Calu3 (cell line): ENCODE measurements at regions not wholly inside any gene's neighbourhood (a gene's known extent, or its start where the extent isn't known, plus 50 kb on each side); places are given as distances from the start of the nearest gene placed in this dataset.

Experiments
- BruUV-seq: library from RNA; stranded (reverse); fragments of 400-500 nt; replicated peaks from 2 replicates; lab custom pipeline; 2021; lab: Mats Ljungman, UMichigan
- CTCF ChIA-PET: fragments of 300-600 bp; sonication (Branson Sonifier 250); formaldehyde crosslinking; loops from one replicate; lab custom pipeline; 2022; ENCODE audit warnings: antibody characterized with exemption; lab: Charles Lee
- DNase-seq: peaks from one replicate; pipeline ENCODE4 v3.0.0; 2022
- H3K27ac Mint-ChIP-seq: one replicate; pipeline ENCODE4 v1.8.0; 2022; ENCODE audit warnings: mixed read lengths; ENCODE audit not compliant: unreplicated experiment
- H3K27me3 Mint-ChIP-seq: one replicate; pipeline ENCODE4 v1.8.0; 2022; ENCODE audit warnings: mixed read lengths; ENCODE audit not compliant: unreplicated experiment
- H3K36me3 Mint-ChIP-seq: one replicate; pipeline ENCODE4 v1.8.0; 2022; ENCODE audit warnings: mild to moderate bottlenecking, moderate library complexity, mixed read lengths; ENCODE audit not compliant: insufficient read depth, unreplicated experiment
- H3K4me1 Mint-ChIP-seq: one replicate; pipeline ENCODE4 v1.8.0; 2022; ENCODE audit warnings: mild to moderate bottlenecking, low read depth, mixed read lengths; ENCODE audit not compliant: unreplicated experiment
- H3K4me3 Mint-ChIP-seq: one replicate; pipeline ENCODE4 v1.8.0; 2022; ENCODE audit warnings: mild to moderate bottlenecking, low read depth, moderate library complexity, mixed read lengths; ENCODE audit not compliant: unreplicated experiment
- H3K9me3 Mint-ChIP-seq: one replicate; pipeline ENCODE4 v1.8.0; 2022; ENCODE audit warnings: low read depth, mixed read lengths; ENCODE audit not compliant: unreplicated experiment
- intact Hi-C: fragments of 100-400 bp; cut with micrococcal nuclease; formaldehyde crosslinking; loops from one replicate; pipeline ENCODE4 v1.10.0; 2022; ENCODE audit not compliant: unreplicated experiment
- TF ChIP-seq, protein P1 (sequence below): fragments of 200-600 bp; IDR thresholded peaks from one replicate; pipeline ENCODE4 v1.8.0; 2022; ENCODE audit warnings: antibody characterized with exemption; ENCODE audit not compliant: unreplicated experiment

DNA sequence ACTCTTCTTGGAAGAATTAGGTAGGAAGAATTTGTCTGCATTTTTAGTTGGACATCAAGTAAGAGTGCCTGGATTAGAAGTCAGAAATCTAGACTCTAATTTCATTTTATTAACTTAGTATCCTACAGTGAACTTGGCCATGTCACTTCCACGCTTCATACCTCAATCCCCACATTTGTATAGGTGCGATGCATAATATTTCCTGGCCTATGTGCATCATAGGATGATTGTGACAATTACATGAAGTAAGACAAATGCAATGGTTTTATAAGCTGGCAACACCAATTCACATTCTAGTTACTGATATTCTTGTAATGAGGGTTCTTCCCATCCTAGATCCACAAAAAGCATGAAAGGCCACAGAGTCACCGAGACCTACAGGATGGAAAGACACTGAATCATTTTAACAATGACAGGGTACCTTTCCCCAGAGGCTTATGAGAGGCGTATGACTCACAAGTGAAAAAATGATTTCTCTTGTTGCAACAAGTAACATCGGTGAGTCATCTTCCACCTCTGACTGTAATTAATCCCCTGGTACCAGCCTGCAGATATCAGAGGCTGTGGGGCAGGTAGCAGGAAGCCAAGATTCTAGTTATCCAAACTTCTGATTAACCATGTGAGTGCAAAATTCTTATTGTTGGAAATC, 56.0 kb upstream of the OR5AK2 start:
- Mint-ChIP-seq H3K27ac (peak overlapping the region; percentile 96), H3K9me3 (peaks cover 9% of the 10 kb centered on the region), H3K4me3 (peak overlapping the region; percentile 27), H3K27me3 (no peaks in the 10 kb centered on the region), H3K36me3 (peaks cover 4% of the 10 kb centered on the region), H3K4me1 (peaks cover 73% of the 10 kb centered on the region)
- CTCF ChIA-PET, result no interaction called here
- TF ChIP-seq, protein P1, sequence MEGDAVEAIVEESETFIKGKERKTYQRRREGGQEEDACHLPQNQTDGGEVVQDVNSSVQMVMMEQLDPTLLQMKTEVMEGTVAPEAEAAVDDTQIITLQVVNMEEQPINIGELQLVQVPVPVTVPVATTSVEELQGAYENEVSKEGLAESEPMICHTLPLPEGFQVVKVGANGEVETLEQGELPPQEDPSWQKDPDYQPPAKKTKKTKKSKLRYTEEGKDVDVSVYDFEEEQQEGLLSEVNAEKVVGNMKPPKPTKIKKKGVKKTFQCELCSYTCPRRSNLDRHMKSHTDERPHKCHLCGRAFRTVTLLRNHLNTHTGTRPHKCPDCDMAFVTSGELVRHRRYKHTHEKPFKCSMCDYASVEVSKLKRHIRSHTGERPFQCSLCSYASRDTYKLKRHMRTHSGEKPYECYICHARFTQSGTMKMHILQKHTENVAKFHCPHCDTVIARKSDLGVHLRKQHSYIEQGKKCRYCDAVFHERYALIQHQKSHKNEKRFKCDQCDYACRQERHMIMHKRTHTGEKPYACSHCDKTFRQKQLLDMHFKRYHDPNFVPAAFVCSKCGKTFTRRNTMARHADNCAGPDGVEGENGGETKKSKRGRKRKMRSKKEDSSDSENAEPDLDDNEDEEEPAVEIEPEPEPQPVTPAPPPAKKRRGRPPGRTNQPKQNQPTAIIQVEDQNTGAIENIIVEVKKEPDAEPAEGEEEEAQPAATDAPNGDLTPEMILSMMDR, result no peak
- peak; percentile 60 for DNase-seq
- no TSS peak for BruUV-seq
- intact Hi-C loops, result loop anchor here (2.0 to 10.0 kb wide), 5 partner anchors 22 to 308 kb away; no protein-coding TSS in a partner anchor

DNA sequence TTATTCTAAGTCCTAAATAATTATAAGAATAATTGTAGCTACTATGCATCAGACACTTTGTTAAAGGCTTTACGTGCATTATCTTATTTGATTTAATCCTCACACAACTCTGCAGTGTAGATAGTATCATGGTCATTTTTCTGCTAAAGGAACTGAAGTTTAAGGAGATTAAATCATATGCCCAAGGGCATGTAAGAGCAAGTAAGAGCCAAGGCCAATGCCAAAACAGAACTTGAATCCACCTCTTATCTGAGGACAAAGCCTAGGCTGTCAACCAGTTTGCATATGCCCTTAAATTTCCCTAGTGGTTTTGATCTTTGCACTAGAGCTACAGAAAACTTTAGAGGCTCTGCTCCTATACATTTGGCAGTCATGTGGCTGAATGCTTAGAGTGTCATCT, 65.6 kb upstream of the OR5AK2 start:
- Mint-ChIP-seq H3K27ac (peak overlapping the region; percentile 46), H3K4me3 (no peak overlapping the region), H3K4me1 (peaks cover 32% of the 10 kb centered on the region), H3K27me3 (no peaks in the 10 kb centered on the region), H3K9me3 (peaks cover 10% of the 10 kb centered on the region), H3K36me3 (no peaks in the 10 kb centered on the region)
- TF ChIP-seq, protein P1, result no peak
- CTCF ChIA-PET, result no interaction called here
- no TSS peak for BruUV-seq
- intact Hi-C loops, result no loop called here
- no peak for DNase-seq

DNA sequence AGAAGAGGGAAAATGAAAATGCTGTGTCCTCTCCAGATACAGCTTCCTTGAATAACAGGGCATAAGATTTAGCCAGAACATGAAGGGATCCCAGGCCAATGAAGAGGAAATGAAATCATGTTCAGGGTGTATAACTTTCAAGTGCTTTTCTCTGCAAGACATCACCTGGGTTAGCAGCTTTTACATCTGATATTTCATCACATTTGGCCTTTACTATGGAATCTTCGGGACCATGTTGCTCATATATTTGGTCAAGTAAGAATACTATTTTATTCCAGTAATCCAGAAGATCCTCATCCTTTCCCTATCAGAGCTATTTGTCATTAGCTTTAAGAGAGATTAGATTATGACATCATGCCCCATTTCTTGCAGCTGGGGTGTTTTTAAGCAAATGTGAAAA, 66.3 kb upstream of the OR5AK2 start:
- Mint-ChIP-seq H3K9me3 (peaks cover 10% of the 10 kb centered on the region), H3K4me1 (peaks cover 36% of the 10 kb centered on the region), H3K27me3 (no peaks in the 10 kb centered on the region), H3K36me3 (no peaks in the 10 kb centered on the region), H3K4me3 (no peak overlapping the region), H3K27ac (no peak overlapping the region)
- TF ChIP-seq, protein P1, result no peak
- no TSS peak for BruUV-seq
- CTCF ChIA-PET, result no interaction called here
- no peak for DNase-seq
- intact Hi-C loops, result no loop called here

DNA sequence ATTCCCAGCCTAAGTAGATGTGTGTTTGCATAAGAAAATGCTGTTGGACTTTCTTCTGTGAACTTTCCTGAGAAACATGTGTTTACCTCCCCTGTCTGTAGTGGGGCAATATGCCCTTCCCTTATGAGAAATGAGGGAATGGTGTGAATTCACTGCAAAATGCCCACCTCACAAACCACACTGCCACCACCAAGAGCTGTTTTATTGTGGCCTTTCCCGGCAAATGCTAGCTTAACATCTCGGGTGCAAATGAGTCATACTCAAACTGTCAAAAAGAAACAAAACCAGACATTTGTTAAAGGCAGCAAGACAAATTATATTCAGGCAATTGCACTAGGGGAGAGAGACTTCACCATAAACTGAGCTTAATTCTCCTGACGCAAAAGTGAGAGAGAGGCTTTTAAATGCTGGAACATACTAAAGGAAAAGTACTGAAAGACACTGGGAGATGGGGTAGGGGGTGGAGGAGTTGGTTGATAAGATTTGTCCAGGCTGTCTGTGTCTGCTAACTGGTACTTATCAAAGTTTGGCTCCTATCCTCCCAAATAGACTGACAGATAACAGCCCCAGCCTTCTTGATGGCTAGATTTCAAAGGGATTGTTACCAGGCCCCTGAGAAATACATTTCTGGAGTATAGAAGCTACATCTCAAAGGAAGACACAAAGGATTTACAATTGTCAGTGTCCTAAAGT, 70.9 kb upstream of the OR5AK2 start:
- no peaks in the 10 kb centered on the region for H3K27me3 Mint-ChIP-seq
- TF ChIP-seq, protein P1, result no peak
- CTCF ChIA-PET, result no interaction called here
- no peaks in the 10 kb centered on the region for H3K36me3 Mint-ChIP-seq
- no peak overlapping the region for H3K4me3 Mint-ChIP-seq
- no peak overlapping the region for H3K27ac Mint-ChIP-seq
- H3K4me1 Mint-ChIP-seq, result peaks cover 9% of the 10 kb centered on the region
- no peak for DNase-seq
- no peaks in the 10 kb centered on the region for H3K9me3 Mint-ChIP-seq
- intact Hi-C loops, result no loop called here
- BruUV-seq, result no TSS peak
